Large intestine (tissue), 3 donors: ENCODE measurements at regions not wholly inside any gene's neighbourhood (a gene's known extent, or its start where the extent isn't known, plus 50 kb on each side); places are given as distances from the start of the nearest gene placed in this dataset.

Experiments used
- DNase-seq, 2 donors: peaks; one replicate each; pipeline versions ENCODE4 v3.0.0 to v3.0.0-alpha.2; 2013
- H3K27ac ChIP-seq: one replicate; pipeline ENCODE4 v1.5.1; 2013; ENCODE audit warnings: low read length
- H3K27me3 ChIP-seq: 2 replicates; pipeline ENCODE4 v1.6.1; 2013; ENCODE audit warnings: low read length; ENCODE audit not compliant: control insufficient read depth, insufficient read depth
- H3K36me3 ChIP-seq: 2 replicates; pipeline ENCODE4 v1.6.1; 2013; ENCODE audit warnings: low read length; ENCODE audit not compliant: control insufficient read depth, insufficient read depth
- H3K4me1 ChIP-seq: one replicate; pipeline ENCODE4 v1.6.1; 2013; ENCODE audit warnings: low read length; ENCODE audit not compliant: control insufficient read depth, insufficient read depth
- H3K4me3 ChIP-seq: one replicate; pipeline ENCODE4 v1.5.1; 2013; ENCODE audit warnings: low read length
- H3K9me3 ChIP-seq: one replicate; pipeline ENCODE4 v1.6.1; 2013; ENCODE audit warnings: mild to moderate bottlenecking, low read depth, low read length, moderate library complexity; ENCODE audit not compliant: control insufficient read depth
- WGBS: methylation state at CpG from one replicate; pipeline ENCODE4 v1.1.5; 2013; ENCODE audit warnings: low lambda C conversion rate; ENCODE audit not compliant: insufficient coverage; 5-methylcytosine and 5-hydroxymethylcytosine counted together

GRCh38 chr1:218705911-218706893 lies 361.1 kb downstream of the TGFB2 start:
- no peak for DNase-seq
- no peaks in the 10 kb centered on the region for H3K4me1 ChIP-seq
- no peaks in the 10 kb centered on the region for H3K9me3 ChIP-seq
- no peak overlapping the region for H3K27ac ChIP-seq
- no peak overlapping the region for H3K4me3 ChIP-seq
- WGBS, result 100% methylated on average over 1 of the region's 7 CpGs
- H3K27me3 ChIP-seq, result no peaks in the 10 kb centered on the region
- H3K36me3 ChIP-seq, result no peaks in the 10 kb centered on the region

DNA sequence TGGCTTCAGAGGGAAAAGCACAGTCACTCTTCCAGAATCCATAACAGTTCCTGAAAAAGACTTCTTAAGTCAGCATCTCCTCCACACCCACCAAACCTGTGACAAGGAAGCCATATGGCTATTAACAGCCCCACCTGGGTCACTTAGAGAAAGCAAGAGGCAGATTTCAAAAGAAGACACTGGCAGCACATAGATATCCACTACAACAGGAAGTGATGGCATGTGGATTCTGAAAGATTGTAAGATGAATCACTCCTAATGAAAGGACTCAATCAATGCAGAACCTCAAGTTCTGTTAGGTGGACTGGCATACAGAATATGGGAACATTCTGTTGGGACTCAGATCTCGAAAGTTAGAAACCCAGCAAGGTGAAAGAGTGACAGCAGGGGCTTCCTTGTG lies 365.9 kb downstream of the TGFB2 start:
- no CpG with 5 or more reads among the region's 1 CpG for WGBS
- Histone ChIP-seq H3K36me3 (no peaks in the 10 kb centered on the region), H3K27ac (no peak overlapping the region), H3K27me3 (no peaks in the 10 kb centered on the region), H3K9me3 (no peaks in the 10 kb centered on the region), H3K4me3 (no peak overlapping the region), H3K4me1 (no peaks in the 10 kb centered on the region)
- DNase-seq, result no peak

DNA sequence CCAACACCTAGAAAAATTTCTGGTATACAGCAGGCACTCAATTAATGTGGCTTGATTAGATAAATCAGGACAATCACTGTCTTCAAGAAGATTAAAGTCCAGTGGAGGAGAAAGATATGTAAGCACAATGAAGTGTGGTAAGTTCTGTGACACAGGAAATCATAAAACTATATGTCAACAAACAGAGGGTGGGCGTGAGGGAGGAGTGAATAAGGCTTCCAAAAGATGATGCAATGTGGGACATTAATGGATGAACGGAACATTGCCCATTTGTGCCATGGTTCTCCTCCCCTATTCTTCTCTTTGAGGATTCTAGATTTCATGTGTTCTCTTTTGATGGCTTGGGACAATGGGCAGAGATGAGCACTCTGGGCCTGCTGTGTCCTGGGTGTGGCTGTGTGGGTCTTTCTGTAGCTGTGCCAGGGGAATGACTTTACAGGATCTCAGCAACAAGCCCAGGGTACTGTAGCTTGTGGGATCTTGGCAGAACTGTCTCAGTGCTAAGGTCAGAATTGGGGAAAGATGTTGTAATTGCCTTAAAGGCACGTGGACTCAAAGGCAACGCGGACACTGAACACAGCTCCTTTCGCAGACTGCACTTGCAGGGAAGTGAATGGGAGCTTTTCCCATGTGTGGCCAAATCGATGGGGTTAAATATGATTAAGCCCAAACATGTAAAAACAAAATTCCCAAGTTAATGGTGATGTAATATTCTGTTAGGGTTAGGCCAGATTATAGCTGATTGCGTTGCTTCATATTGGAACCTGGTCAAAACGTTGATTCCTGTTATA lies 366.9 kb downstream of the TGFB2 start:
- WGBS, result no CpG with 5 or more reads among the region's 9 CpGs
- Histone ChIP-seq H3K4me3 (no peak overlapping the region), H3K36me3 (no peaks in the 10 kb centered on the region), H3K27ac (no peak overlapping the region), H3K9me3 (no peaks in the 10 kb centered on the region), H3K27me3 (no peaks in the 10 kb centered on the region), H3K4me1 (no peaks in the 10 kb centered on the region)
- DNase-seq, result no peak

GRCh38 chr1:218712677-218713076 lies 367.5 kb downstream of the TGFB2 start:
- no peaks in the 10 kb centered on the region for H3K4me1 ChIP-seq
- no peaks in the 10 kb centered on the region for H3K27me3 ChIP-seq
- no CpG with 5 or more reads among the region's 5 CpGs for WGBS
- no peak overlapping the region for H3K27ac ChIP-seq
- DNase-seq, result no peak
- no peak overlapping the region for H3K4me3 ChIP-seq
- no peaks in the 10 kb centered on the region for H3K36me3 ChIP-seq
- no peaks in the 10 kb centered on the region for H3K9me3 ChIP-seq

GRCh38 chr1:218715961-218716669 lies 371.0 kb downstream of the TGFB2 start:
- no CpG with 5 or more reads among the region's 3 CpGs for WGBS
- Histone ChIP-seq H3K27me3 (no peaks in the 10 kb centered on the region), H3K9me3 (no peaks in the 10 kb centered on the region), H3K4me3 (no peak overlapping the region), H3K4me1 (no peaks in the 10 kb centered on the region), H3K27ac (no peak overlapping the region), H3K36me3 (no peaks in the 10 kb centered on the region)
- DNase-seq, result no peak

- Histone ChIP-seq H3K27ac (no peak overlapping the region), H3K4me1 (no peaks in the 10 kb centered on the region), H3K4me3 (no peak overlapping the region), H3K27me3 (no peaks in the 10 kb centered on the region), H3K9me3 (no peaks in the 10 kb centered on the region), H3K36me3 (no peaks in the 10 kb centered on the region)
- no peak for DNase-seq
- WGBS, result no CpG with 5 or more reads among the region's 1 CpG
These were observed 372.4 kb downstream of the TGFB2 start for GRCh38 chr1:218717575-218717974.

GRCh38 chr1:218718206-218718605 lies 373.1 kb downstream of the TGFB2 start:
- Histone ChIP-seq H3K4me3 (no peak overlapping the region), H3K9me3 (no peaks in the 10 kb centered on the region), H3K36me3 (no peaks in the 10 kb centered on the region), H3K27me3 (no peaks in the 10 kb centered on the region), H3K4me1 (no peaks in the 10 kb centered on the region), H3K27ac (no peak overlapping the region)
- no CpG with 5 or more reads among the region's 3 CpGs for WGBS
- no peak for DNase-seq

DNA sequence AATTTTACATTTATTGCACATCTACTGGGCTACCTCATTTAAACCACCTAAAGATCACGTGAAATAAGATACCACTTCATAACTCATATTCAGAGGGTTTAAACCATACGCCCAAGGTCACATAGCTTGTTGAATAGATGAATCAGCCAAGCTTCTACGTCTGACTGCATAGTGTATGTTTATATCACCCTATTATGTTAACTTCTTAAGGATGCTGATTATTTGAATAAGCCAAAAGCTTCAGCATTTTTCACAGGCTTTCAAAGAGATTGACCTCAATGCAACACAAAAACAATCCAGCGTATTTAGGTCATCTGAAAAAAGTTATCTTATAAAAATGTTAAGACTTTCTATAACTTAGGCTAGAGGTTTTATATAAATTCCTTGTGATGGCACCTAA lies 373.8 kb downstream of the TGFB2 start:
- DNase-seq, result no peak
- WGBS, result 80% methylated on average over 1 of the region's 4 CpGs
- H3K4me1 ChIP-seq, result no peaks in the 10 kb centered on the region

DNA sequence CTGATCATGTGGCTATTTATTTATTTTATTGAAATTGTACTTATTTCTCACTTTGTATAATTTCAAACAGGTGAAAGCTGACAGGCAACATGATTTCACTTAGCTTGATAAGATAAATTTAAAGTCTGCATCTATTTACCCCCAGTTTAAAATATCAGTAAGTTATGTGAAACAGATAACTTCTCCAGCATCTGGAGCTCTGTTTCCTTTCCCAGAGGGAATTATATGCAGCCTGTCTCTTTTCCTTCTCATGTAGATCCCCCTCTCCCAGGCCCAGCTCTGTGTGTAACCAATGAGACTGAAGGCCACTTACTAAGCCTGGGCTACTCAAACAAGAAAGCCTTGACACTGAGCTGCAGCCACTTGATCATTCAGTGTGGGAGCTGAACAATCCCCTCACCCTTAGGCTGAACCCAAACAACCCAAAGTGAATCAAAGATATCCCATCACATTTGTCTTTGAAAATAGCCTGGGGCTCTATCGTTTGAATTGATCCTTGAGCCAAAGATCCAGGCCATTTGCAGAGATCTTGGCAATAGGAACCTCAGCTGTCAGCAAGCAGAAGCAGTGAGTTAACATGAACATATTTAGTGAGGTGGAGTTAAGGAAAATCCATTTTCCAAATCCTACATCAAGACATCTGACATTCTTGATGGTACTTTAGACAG lies 383.9 kb downstream of the TGFB2 start:
- WGBS, result no CpG with 5 or more reads among the region's 1 CpG
- Histone ChIP-seq H3K36me3 (no peaks in the 10 kb centered on the region), H3K27me3 (no peaks in the 10 kb centered on the region), H3K4me1 (no peaks in the 10 kb centered on the region), H3K9me3 (no peaks in the 10 kb centered on the region), H3K27ac (no peak overlapping the region), H3K4me3 (no peak overlapping the region)
- DNase-seq, result no peak

More for the DNA sequence above, 373.8 kb downstream of the TGFB2 start:
- Histone ChIP-seq H3K36me3 (no peaks in the 10 kb centered on the region), H3K27me3 (no peaks in the 10 kb centered on the region), H3K27ac (no peak overlapping the region), H3K4me3 (no peak overlapping the region), H3K9me3 (no peaks in the 10 kb centered on the region)
